HepG2 (cell line): ENCODE measurements at regions not wholly inside any gene's neighbourhood (a gene's known extent, or its start where the extent isn't known, plus 50 kb on each side); places are given as distances from the start of the nearest gene placed in this dataset.

ENCODE experiments used
- ATAC-seq: fragments of 200-7000 bp; cut with Tn5 transposase; 3 replicates; pipeline ENCODE4 v1.9.1; 2020; ENCODE audit warnings: mild to moderate bottlenecking, moderate library complexity
- BruUV-seq: library from RNA; stranded (reverse); fragments of 400-500 nt; replicated peaks from 2 replicates; lab custom pipeline; 2021; lab: Mats Ljungman, UMichigan
- CTCF ChIA-PET: fragments of 300-600 bp; formaldehyde crosslinking; extraction: SDS; loops from one replicate; lab custom pipeline; 2021; ENCODE audit warnings: low total read pairs, inconsistent platforms, low intra/inter-chr PET ratio; lab: Yijun Ruan, JAX
- POLR2A ChIA-PET: fragments of 350-600 bp; sonication (Branson Sonifier 250); formaldehyde crosslinking; loops from one replicate; lab custom pipeline; 2020; ENCODE audit warnings: antibody characterized with exemption, inconsistent platforms; lab: Yijun Ruan, JAX
- DNase-seq: peaks from one replicate; pipeline ENCODE4 v3.0.0-alpha.2; 2015; ENCODE audit warnings: low spot score
- FAIRE-seq: peaks from 3 replicates; lab custom pipeline; 2011; peaks lifted over from hg19 to GRCh38; lab: Jason Lieb, UNC
- H2AFZ ChIP-seq: one replicate; pipeline ENCODE4 v1.6.1; 2011; ENCODE audit warnings: low read length, inconsistent platforms
- H3K27ac ChIP-seq: fragments of 300-600 bp; 3 replicates; pipeline ENCODE4 v1.8.0; 2011; ENCODE audit warnings: mixed run types, mild to moderate bottlenecking, mixed read lengths, low read length, inconsistent platforms; ENCODE audit not compliant: insufficient read depth; ENCODE audit errors: extremely low read length
- H3K27me3 ChIP-seq, 2 experiments: fragments of 200-600 bp in 1 of 2; 2 replicates in 1 of 2; 3 replicates in 1 of 2; pipeline versions ENCODE4 v1.6.0 to v1.8.0; 2011; ENCODE audit warnings: low read length in 2 of 2, mild to moderate bottlenecking in 2 of 2, moderate library complexity in 2 of 2, inconsistent platforms in 1 of 2; ENCODE audit not compliant: insufficient read depth in 2 of 2, control insufficient read depth in 1 of 2
- H3K36me3 ChIP-seq, 2 experiments: fragments of 200-600 bp in 1 of 2; replicated peaks in 1 of 2; 2 replicates in 1 of 2; 3 replicates in 1 of 2; pipeline versions ENCODE4 v1.5.1 to v1.8.0; 2011; ENCODE audit warnings: low read length in 2 of 2, inconsistent platforms in 1 of 2; ENCODE audit not compliant: insufficient read depth in 2 of 2, control insufficient read depth in 1 of 2
- H3K4me1 ChIP-seq: 2 replicates; pipeline ENCODE4 v1.5.1; 2012; ENCODE audit warnings: low read length, inconsistent platforms; ENCODE audit not compliant: insufficient read depth
- H3K4me2 ChIP-seq: 2 replicates; pipeline ENCODE4 v1.6.0; 2011; ENCODE audit warnings: low read depth, low read length, inconsistent platforms
- H3K4me3 ChIP-seq, 3 experiments: fragments of 200-600 bp in 1 of 3; sonication (generic), shearing (Covaris generic) in 1 of 3; replicated peaks in 1 of 3; 2 replicates each; pipeline ENCODE4 v1.5.1; 2011 to 2016; ENCODE audit warnings: low read length in 3 of 3, inconsistent platforms in 2 of 3, low read depth in 2 of 3, mild to moderate bottlenecking in 2 of 3, control low read depth in 1 of 3, mixed read lengths in 1 of 3; ENCODE audit not compliant: insufficient read depth in 1 of 3
- H3K79me2 ChIP-seq: one replicate; pipeline ENCODE4 v1.6.1; 2011; ENCODE audit warnings: low read length, inconsistent platforms; ENCODE audit not compliant: insufficient read depth
- H3K9ac ChIP-seq: 2 replicates; pipeline ENCODE4 v1.6.0; 2011; ENCODE audit warnings: mild to moderate bottlenecking, low read depth, low read length, inconsistent platforms; ENCODE audit not compliant: insufficient read depth
- H3K9me3 ChIP-seq: 2 replicates; pipeline ENCODE4 v1.5.1; 2012; ENCODE audit warnings: mild to moderate bottlenecking, low read length
- H4K20me1 ChIP-seq: 2 replicates; pipeline ENCODE4 v1.6.0; 2011; ENCODE audit warnings: inconsistent platforms, mild to moderate bottlenecking, low read length, moderate library complexity; ENCODE audit not compliant: insufficient read depth
- DDIT3 ChIP-seq: sonication (generic); formaldehyde crosslinking; IDR thresholded peaks from 2 replicates; pipeline ENCODE4 v1.4.0; 2020; ENCODE audit warnings: mild to moderate bottlenecking, missing genetic modification reagents
- EP300 ChIP-seq, 3 experiments: sonication (generic) in 1 of 3; formaldehyde crosslinking in 1 of 3; IDR thresholded peaks; 2 replicates each; pipeline versions ENCODE4 v1.5.1 to v1.6.1; 2011 to 2020; ENCODE audit warnings: low read depth in 2 of 3, low read length in 2 of 3, borderline replicate concordance in 1 of 3, improper control_type of control experiment in 1 of 3, mild to moderate bottlenecking in 1 of 3, missing genetic modification reagents in 1 of 3, moderate library complexity in 1 of 3
- HNRNPK ChIP-seq: fragments of 200-400 bp; formaldehyde crosslinking; IDR thresholded peaks from 2 replicates; pipeline ENCODE4 v1.6.1; 2018; ENCODE audit warnings: low read length, low read depth, moderate library complexity, mild to moderate bottlenecking; ENCODE audit not compliant: poor library complexity, severe bottlenecking
- HNRNPLL ChIP-seq: fragments of 200-400 bp; formaldehyde crosslinking; IDR thresholded peaks from 2 replicates; pipeline ENCODE4 v1.6.1; 2017; ENCODE audit warnings: mild to moderate bottlenecking, low read depth, low read length; ENCODE audit not compliant: poor library complexity, severe bottlenecking
- JDP2 ChIP-seq: sonication (generic); formaldehyde crosslinking; IDR thresholded peaks from 2 replicates; pipeline ENCODE4 v1.8.1; 2022; ENCODE audit warnings: missing genetic modification reagents, borderline replicate concordance
- MLLT10 ChIP-seq: sonication (generic); formaldehyde crosslinking; IDR thresholded peaks from 2 replicates; pipeline ENCODE4 v1.4.0; 2020; ENCODE audit warnings: missing genetic modification reagents
- TIGD3 ChIP-seq: sonication (generic); formaldehyde crosslinking; IDR thresholded peaks from 2 replicates; pipeline ENCODE4 v1.5.1; 2020; ENCODE audit warnings: mild to moderate bottlenecking, missing genetic modification reagents, borderline replicate concordance
- XBP1 ChIP-seq: sonication (generic); formaldehyde crosslinking; IDR thresholded peaks from 2 replicates; pipeline ENCODE4 v1.5.0; 2020; ENCODE audit warnings: missing genetic modification reagents
- ZNF143 ChIP-seq: sonication (generic); formaldehyde crosslinking; IDR thresholded peaks from 2 replicates; pipeline ENCODE4 v1.4.0; 2020; ENCODE audit warnings: missing genetic modification reagents
- ZNF17 ChIP-seq: sonication (generic); formaldehyde crosslinking; IDR thresholded peaks from 2 replicates; pipeline ENCODE4 v1.5.0; 2020; ENCODE audit warnings: mild to moderate bottlenecking, missing genetic modification reagents
- ZNF24 ChIP-seq: fragments of 450-650 bp; IDR thresholded peaks from 2 replicates; pipeline ENCODE4 v1.6.1; 2017; ENCODE audit warnings: antibody characterized with exemption, mild to moderate bottlenecking
- ZNF33B ChIP-seq: sonication (generic); formaldehyde crosslinking; IDR thresholded peaks from 2 replicates; pipeline ENCODE4 v1.5.1; 2020; ENCODE audit warnings: mild to moderate bottlenecking, missing genetic modification reagents
- ZNF549 ChIP-seq: sonication (generic); formaldehyde crosslinking; IDR thresholded peaks from 2 replicates; pipeline ENCODE4 v1.5.0; 2020; ENCODE audit warnings: missing genetic modification reagents
- ZNF672 ChIP-seq: sonication (generic); formaldehyde crosslinking; IDR thresholded peaks from 2 replicates; pipeline ENCODE4 v1.8.1; 2022; ENCODE audit warnings: missing genetic modification reagents
- ZNF747 ChIP-seq: sonication (generic); formaldehyde crosslinking; IDR thresholded peaks from 2 replicates; pipeline ENCODE4 v1.8.1; 2023; ENCODE audit warnings: missing genetic modification reagents, mild to moderate bottlenecking, borderline replicate concordance
- WGBS: methylation state at CpG from one replicate; pipeline ENCODE4 v1.1.6; 2017; ENCODE audit warnings: low lambda C conversion rate; 5-methylcytosine and 5-hydroxymethylcytosine counted together
- in situ Hi-C: cut with HindIII; loops from 2 replicates; pipeline ENCODE4 v1.10.0; 2017; ENCODE audit warnings: low pct_unique_long_range_greater_than_20kb; ENCODE audit not compliant: extremely low pct_ligation_motif_present
- intact Hi-C: fragments of 100-400 bp; cut with micrococcal nuclease; formaldehyde crosslinking; loops from one replicate; pipeline ENCODE4 v1.10.0; 2022; ENCODE audit not compliant: unreplicated experiment

- ATAC-seq: no peak
- no peaks in the 10 kb centered on the region for H3K4me1 ChIP-seq
- H4K20me1 ChIP-seq: no peaks in the 10 kb centered on the region
- intact Hi-C loops: no loop called here
- no peak overlapping the region for H3K4me3 ChIP-seq
- H3K27ac ChIP-seq: no peak overlapping the region
- 89% methylated on average over 2 of the region's 2 CpGs for WGBS
- no peak for TF ChIP-seq ZNF33B (CRISPR knock-in tag)
- no peak for TF ChIP-seq ZNF24
- no peak for TF ChIP-seq HNRNPLL
- TF ChIP-seq ZNF143 (CRISPR knock-in tag): no peak
- no peak for TF ChIP-seq TIGD3 (CRISPR knock-in tag)
- no peak for TF ChIP-seq ZNF549 (CRISPR knock-in tag)
- TF ChIP-seq ZNF17 (CRISPR knock-in tag): no peak
- TF ChIP-seq JDP2 (CRISPR knock-in tag): no peak
- no peak for TF ChIP-seq MLLT10 (CRISPR knock-in tag)
- TF ChIP-seq ZNF747 (CRISPR knock-in tag): no peak
- no peak for TF ChIP-seq XBP1
- no peak for TF ChIP-seq HNRNPK
- TF ChIP-seq ZNF672: no peak
- TF ChIP-seq EP300 (IDR thresholded peaks at IDR 0.05; ENCODE audit: low read depth in 2 of 2, low read length in 2 of 2): no peak
- TF ChIP-seq EP300 (CRISPR knock-in tag; IDR thresholded peaks at IDR 0.05; ENCODE audit: borderline replicate concordance): no peak
- no peak for TF ChIP-seq DDIT3 (CRISPR knock-in tag)
- TF ChIP-seq, all 625 proteins: peak for 0
- H2AFZ ChIP-seq: no peak overlapping the region
- H3K27me3 ChIP-seq: no peaks in the 10 kb centered on the region
- no peak overlapping the region for H3K9ac ChIP-seq
- in situ Hi-C loops: no loop called here
- no TSS peak for BruUV-seq
- ChIA-PET POLR2A (no interaction called here), CTCF (no interaction called here)
- H3K79me2 ChIP-seq: no peaks in the 10 kb centered on the region
- no peaks in the 10 kb centered on the region for H3K9me3 ChIP-seq
- no peak overlapping the region for H3K4me2 ChIP-seq
- FAIRE-seq (no peak), DNase-seq (no peak)
- no peaks in the 10 kb centered on the region for H3K36me3 ChIP-seq
These were observed 915.0 kb downstream of the CDH11 start for GRCh38 chr16:64206862-64207261.
